IMR-90 (cell line): ENCODE measurements at regions not wholly inside any gene's neighbourhood (a gene's known extent, or its start where the extent isn't known, plus 50 kb on each side); places are given as distances from the start of the nearest gene placed in this dataset.

Experiments used
- ATAC-seq: fragments of 200-7000 bp; cut with Tn5 transposase; 2 replicates; pipeline ENCODE4 v1.9.1; 2020; ENCODE audit warnings: low read depth, mild to moderate bottlenecking, moderate library complexity
- BruUV-seq: library from RNA; stranded (reverse); fragments of 400-500 nt; replicated peaks from 2 replicates; lab custom pipeline; 2021; lab: Mats Ljungman, UMichigan
- CTCF ChIA-PET: fragments of 300-600 bp; formaldehyde crosslinking; extraction: SDS; loops from one replicate; lab custom pipeline; 2021; ENCODE audit warnings: antibody characterized with exemption; lab: Yijun Ruan, JAX
- POLR2A ChIA-PET: fragments of 300-600 bp; sonication (Branson Sonifier 250); formaldehyde crosslinking; loops from one replicate; lab custom pipeline; 2022; ENCODE audit warnings: antibody characterized with exemption; ENCODE audit not compliant: unreplicated experiment; lab: Charles Lee
- DNase-seq: peaks from one replicate; pipeline ENCODE4 v3.0.0; 2013
- H2AFZ ChIP-seq: replicated peaks from 2 replicates; pipeline ENCODE3; 2013; ENCODE audit warnings: low read length, mild to moderate bottlenecking; ENCODE audit not compliant: poor library complexity
- H2AK5ac ChIP-seq: 2 replicates; pipeline ENCODE4 v1.6.1; 2013; ENCODE audit warnings: low read depth, low read length, inconsistent platforms
- H2AK9ac ChIP-seq: replicated peaks from 2 replicates; pipeline ENCODE3; 2013; ENCODE audit warnings: mild to moderate bottlenecking, low read depth, low read length, moderate library complexity; ENCODE audit not compliant: poor library complexity
- H2BK120ac ChIP-seq: 2 replicates; pipeline ENCODE4 v1.6.1; 2013; ENCODE audit warnings: low read depth, low read length, inconsistent platforms
- H2BK15ac ChIP-seq: 3 replicates; pipeline ENCODE4 v1.6.1; 2013; ENCODE audit warnings: low read depth, low read length, inconsistent platforms
- H2BK20ac ChIP-seq: 2 replicates; pipeline ENCODE4 v1.6.1; 2013; ENCODE audit warnings: low read depth, mild to moderate bottlenecking, inconsistent platforms, low read length, moderate library complexity
- H2BK5ac ChIP-seq: 2 replicates; pipeline ENCODE4 v1.6.1; 2013; ENCODE audit warnings: mild to moderate bottlenecking, low read depth, low read length, inconsistent platforms; ENCODE audit not compliant: poor library complexity, severe bottlenecking
- H3K14ac ChIP-seq: replicated peaks from 2 replicates; pipeline ENCODE4 v1.6.1; 2013; ENCODE audit warnings: low read depth, low read length, inconsistent platforms
- H3K18ac ChIP-seq: 2 replicates; pipeline ENCODE4 v1.6.1; 2013; ENCODE audit warnings: low read depth, low read length, control low read depth
- H3K23ac ChIP-seq: 2 replicates; pipeline ENCODE4 v1.6.1; 2013; ENCODE audit warnings: low read depth, low read length, inconsistent platforms
- H3K27ac ChIP-seq: 2 replicates; pipeline ENCODE4 v1.5.1; 2013; ENCODE audit warnings: mild to moderate bottlenecking, control low read depth, low read length; ENCODE audit not compliant: insufficient read depth
- H3K27me3 ChIP-seq: 2 replicates; pipeline ENCODE4 v1.6.1; 2013; ENCODE audit warnings: low read length; ENCODE audit not compliant: control insufficient read depth, insufficient read depth
- H3K36me3 ChIP-seq: 2 replicates; pipeline ENCODE4 v1.6.1; 2013; ENCODE audit warnings: low read length, mixed read lengths; ENCODE audit not compliant: control insufficient read depth, insufficient read depth
- H3K4ac ChIP-seq: 2 replicates; pipeline ENCODE4 v1.6.1; 2013; ENCODE audit warnings: low read depth, low read length, inconsistent platforms
- H3K4me1 ChIP-seq: 2 replicates; pipeline ENCODE4 v1.6.1; 2013; ENCODE audit warnings: low read length, mixed read lengths; ENCODE audit not compliant: control insufficient read depth, insufficient read depth
- H3K4me2 ChIP-seq: 2 replicates; pipeline ENCODE4 v1.6.1; 2013; ENCODE audit warnings: low read depth, mild to moderate bottlenecking, control low read depth, low read length, moderate library complexity
- H3K4me3 ChIP-seq: 2 replicates; pipeline ENCODE4 v1.5.1; 2013; ENCODE audit warnings: low read depth, mild to moderate bottlenecking, control low read depth, low read length, moderate library complexity; ENCODE audit not compliant: insufficient read depth
- H3K56ac ChIP-seq: 2 replicates; pipeline ENCODE4 v1.6.1; 2013; ENCODE audit warnings: low read length, inconsistent platforms; ENCODE audit not compliant: insufficient read depth; ENCODE audit errors: extremely low read depth
- H3K79me1 ChIP-seq, 2 experiments: 2 replicates each; pipeline ENCODE4 v1.6.1; 2013; ENCODE audit warnings: low read length in 2 of 2, inconsistent platforms in 1 of 2, low read depth in 1 of 2
- H3K9ac ChIP-seq: 2 replicates; pipeline ENCODE4 v1.6.1; 2013; ENCODE audit warnings: low read depth, low read length, control low read depth
- H3K9me1 ChIP-seq: 2 replicates; pipeline ENCODE4 v1.6.1; 2013; ENCODE audit warnings: low read length, inconsistent platforms; ENCODE audit not compliant: insufficient read depth
- H3K9me3 ChIP-seq: 2 replicates; pipeline ENCODE4 v1.6.1; 2013; ENCODE audit warnings: low read length; ENCODE audit not compliant: control insufficient read depth, insufficient read depth
- H4K20me1 ChIP-seq: 2 replicates; pipeline ENCODE4 v1.6.1; 2013; ENCODE audit warnings: low read length, inconsistent platforms; ENCODE audit not compliant: insufficient read depth
- H4K5ac ChIP-seq: 2 replicates; pipeline ENCODE4 v1.6.1; 2013; ENCODE audit warnings: mild to moderate bottlenecking, low read depth, low read length, control low read depth
- H4K8ac ChIP-seq, 2 experiments: 2 replicates each; pipeline ENCODE4 v1.6.1; 2013; ENCODE audit warnings: low read depth in 2 of 2, low read length in 2 of 2, control low read depth in 1 of 2, inconsistent platforms in 1 of 2
- H4K91ac ChIP-seq: 2 replicates; pipeline ENCODE4 v1.6.1; 2013; ENCODE audit warnings: low read depth, low read length, inconsistent platforms; ENCODE audit not compliant: insufficient read depth
- CTCF ChIP-seq: conservative IDR thresholded peaks from 2 replicates; pipeline ENCODE4 v1.5.1; 2012; ENCODE audit warnings: mild to moderate bottlenecking, low read depth, low read length, improper control_type of control experiment
- MAFK ChIP-seq: IDR thresholded peaks from 2 replicates; pipeline ENCODE4 v1.6.1; 2012; ENCODE audit warnings: low read depth, low read length, improper control_type of control experiment
- MXI1 ChIP-seq: IDR thresholded peaks from 2 replicates; pipeline ENCODE4 v1.6.1; 2012; ENCODE audit warnings: low read depth, mild to moderate bottlenecking, low read length, moderate library complexity, borderline replicate concordance
- RAD21 ChIP-seq: IDR thresholded peaks from 2 replicates; pipeline ENCODE4 v1.6.1; 2012; ENCODE audit warnings: low read length, improper control_type of control experiment
- WGBS, 2 experiments: methylation state at CpG; one replicate each; pipeline versions ENCODE4 v1.1.5 to v1.1.7; 2013; ENCODE audit warnings: missing lambda C conversion rate in 2 of 2; ENCODE audit not compliant: insufficient read length in 1 of 2; ENCODE audit errors: extremely low coverage in 2 of 2; 5-methylcytosine and 5-hydroxymethylcytosine counted together
- dilution Hi-C: fragments of 300-500 bp; cut with HindIII; formaldehyde crosslinking; loops from one replicate; pipeline ENCODE4 v1.14.3; 2018; ENCODE audit warnings: low sequenced_read_pairs; ENCODE audit not compliant: unreplicated experiment
- in situ Hi-C: fragments of 300-500 bp; cut with MboI; formaldehyde crosslinking; loops from 3 replicates; pipeline ENCODE4 v1.14.3; 2019; ENCODE audit warnings: low sequenced_read_pairs, inconsistent platforms, mixed read lengths
- intact Hi-C: fragments of 100-400 bp; cut with micrococcal nuclease; formaldehyde crosslinking; loops from 2 replicates; pipeline ENCODE4 v1.10.0; 2022

GRCh38 chr13:31468114-31468902 is 268.5 kb downstream of the B3GLCT start:
- Histone ChIP-seq H2AK9ac (no peak overlapping the region), H3K79me1 (no peaks in the 10 kb centered on the region), H2BK5ac (no peak overlapping the region), H3K4me1 (no peaks in the 10 kb centered on the region), H3K18ac (no peak overlapping the region), H3K27ac (no peak overlapping the region), H3K9ac (no peak overlapping the region), H4K8ac (no peak overlapping the region), H4K20me1 (no peaks in the 10 kb centered on the region), H2BK15ac (no peak overlapping the region), H2BK20ac (no peak overlapping the region), H3K9me3 (no peaks in the 10 kb centered on the region), H3K4me3 (no peak overlapping the region), H3K56ac (no peak overlapping the region), H4K91ac (no peak overlapping the region), H3K9me1 (no peaks in the 10 kb centered on the region), H4K5ac (no peak overlapping the region), H3K27me3 (peaks cover 1% of the 10 kb centered on the region; the same call in 1 of the 2 replicates), H2AFZ (no peak overlapping the region), H3K23ac (no peak overlapping the region), H2AK5ac (no peak overlapping the region), H3K36me3 (no peaks in the 10 kb centered on the region), H3K14ac (no peak overlapping the region), H3K4ac (no peak overlapping the region), H2BK120ac (no peak overlapping the region), H3K4me2 (no peak overlapping the region)
- dilution Hi-C loops (no loop called here), in situ Hi-C loops (no loop called here), intact Hi-C loops (no loop called here)
- no peak for ATAC-seq
- no peak for DNase-seq
- no CpG with 5 or more reads among the region's 12 CpGs for WGBS, 2 experiments
- POLR2A ChIA-PET = no interaction called here
- no TSS peak for BruUV-seq
- CTCF ChIA-PET = no interaction called here
- no peak for TF ChIP-seq MAFK
- TF ChIP-seq CTCF = no peak
- no peak for TF ChIP-seq MXI1
- TF ChIP-seq RAD21 = no peak
